GM12878 (cell line): ENCODE measurements at regions not wholly inside any gene's neighbourhood (a gene's known extent, or its start where the extent isn't known, plus 50 kb on each side); places are given as distances from the start of the nearest gene placed in this dataset.

Experiments used
- ATF7 ChIP-seq: fragments of 450-650 bp; IDR thresholded peaks from 2 replicates; pipeline ENCODE4 v1.6.1; 2016; ENCODE audit warnings: low read depth, mild to moderate bottlenecking
- CBFB ChIP-seq: IDR thresholded peaks from 2 replicates; pipeline ENCODE4 v1.6.1; 2016; ENCODE audit warnings: antibody characterized with exemption, low read depth
- CHD1 ChIP-seq: IDR thresholded peaks from 2 replicates; pipeline ENCODE4 v1.6.1; 2012; ENCODE audit warnings: low read depth, low read length, improper control_type of control experiment
- CHD2 ChIP-seq: IDR thresholded peaks from 2 replicates; pipeline ENCODE4 v1.6.1; 2011; ENCODE audit warnings: low read depth, low read length, improper control_type of control experiment, borderline replicate concordance
- CTCF ChIP-seq, 3 experiments: IDR thresholded peaks in 2 of 3; conservative IDR thresholded peaks in 1 of 3; 2 replicates each; pipeline ENCODE4 v1.5.1; 2011; ENCODE audit warnings: low read depth in 3 of 3, low read length in 3 of 3, mild to moderate bottlenecking in 3 of 3, control low read depth in 2 of 3, moderate library complexity in 2 of 3, inconsistent platforms in 1 of 3, mixed read lengths in 1 of 3; ENCODE audit not compliant: control insufficient read depth in 2 of 3, insufficient read depth in 1 of 3; ENCODE audit errors: extremely low read depth in 1 of 3
- EZH2 ChIP-seq: IDR thresholded peaks from 2 replicates; pipeline ENCODE4 v1.6.1; 2012; ENCODE audit warnings: low read depth, mild to moderate bottlenecking, control low read depth, inconsistent platforms, low read length, borderline replicate concordance; ENCODE audit not compliant: control insufficient read depth
- FOS ChIP-seq: IDR thresholded peaks from 3 replicates; pipeline ENCODE4 v1.6.1; 2011; ENCODE audit warnings: borderline replicate concordance; ENCODE audit not compliant: insufficient read length; ENCODE audit errors: extremely low read depth
- JUNB ChIP-seq: IDR thresholded peaks from 2 replicates; pipeline ENCODE4 v1.6.1; 2016; ENCODE audit warnings: antibody characterized with exemption, mild to moderate bottlenecking
- MXI1 ChIP-seq: fragments of 150-350 bp; IDR thresholded peaks from 2 replicates; pipeline ENCODE4 v1.6.1; 2011; ENCODE audit warnings: low read depth, mild to moderate bottlenecking, inconsistent platforms, low read length, improper control_type of control experiment
- POLR2A ChIP-seq: IDR thresholded peaks from 2 replicates; pipeline ENCODE4 v1.6.1; 2011; ENCODE audit warnings: low read depth, mild to moderate bottlenecking, low read length
- SP1 ChIP-seq: IDR thresholded peaks from one replicate; pipeline ENCODE4 v1.6.1; 2011; ENCODE audit warnings: low read depth, low read length
- SUPT20H ChIP-seq: IDR thresholded peaks from 2 replicates; pipeline ENCODE4 v1.6.1; 2011; ENCODE audit warnings: low read depth, mild to moderate bottlenecking, low read length, moderate library complexity, borderline replicate concordance; ENCODE audit not compliant: control insufficient read depth

DNA sequence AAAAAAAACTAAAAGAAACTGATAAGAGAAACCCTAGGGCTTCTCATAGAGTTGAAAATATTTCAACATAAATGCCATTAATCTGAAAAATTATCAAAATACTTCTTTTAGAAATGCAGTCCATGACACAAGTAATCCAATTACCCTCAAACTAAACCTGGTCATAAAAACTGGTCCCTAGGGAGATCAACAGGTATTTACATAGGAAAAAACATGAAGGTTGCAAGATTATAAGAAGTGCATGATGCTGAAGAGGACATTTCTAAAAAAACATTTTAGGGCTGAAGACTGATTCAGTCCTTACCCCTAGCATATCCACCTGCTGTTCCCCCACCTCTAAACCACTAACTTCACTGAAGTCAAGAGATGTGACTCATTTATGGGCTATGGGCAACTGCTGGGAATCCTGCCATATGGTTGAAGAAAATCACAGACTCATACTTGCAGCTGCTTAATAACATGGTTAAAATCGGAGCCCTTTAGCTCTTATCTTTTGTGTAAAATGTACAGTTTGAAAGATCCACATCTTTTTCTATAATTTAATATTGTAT is 131.0 kb upstream of the RUNX1 start:
- TF ChIP-seq JUNB (no peak), CHD2 (no peak), EZH2 (no peak), MXI1 (no peak), FOS (no peak), POLR2A (no peak), CHD1 (no peak), ATF7 (no peak), CTCF (IDR thresholded peaks at IDR 0.05 in 2 of 3, conservative IDR thresholded peaks at IDR 0.05 in 1 of 3; ENCODE audit: control insufficient read depth in 2 of 3, extremely low read depth in 1 of 3, insufficient read depth in 1 of 3, low read depth in 3 of 3, low read length in 3 of 3) (no peak), SP1 (no peak), CBFB (no peak), SUPT20H (no peak)
